Endothelial cell of umbilical vein (primary cell): ENCODE measurements at regions not wholly inside any gene's neighbourhood (a gene's known extent, or its start where the extent isn't known, plus 50 kb on each side); places are given as distances from the start of the nearest gene placed in this dataset.

Experiments
- EZH2 ChIP-seq: IDR thresholded peaks from 2 replicates; pipeline ENCODE4 v1.6.1; 2012; ENCODE audit warnings: borderline replicate concordance, low read depth, mild to moderate bottlenecking, moderate library complexity, low read length, inconsistent platforms; ENCODE audit not compliant: severe bottlenecking
- JUN ChIP-seq: IDR thresholded peaks from 2 replicates; pipeline ENCODE4 v1.6.1; 2011; ENCODE audit warnings: borderline replicate concordance, low read depth; ENCODE audit not compliant: insufficient read length, insufficient read depth
- TF ChIP-seq, protein P1 (sequence below), 2 donors: IDR thresholded peaks; 1 replicate in 1 of 2; 2 replicates in 1 of 2; pipeline ENCODE4 v1.5.1; 2011; ENCODE audit warnings: low read length in 2 of 2, mild to moderate bottlenecking in 2 of 2, moderate library complexity in 2 of 2, control low read depth in 1 of 2, inconsistent platforms in 1 of 2, low read depth in 1 of 2; ENCODE audit not compliant: insufficient read depth in 1 of 2; ENCODE audit errors: extremely low read depth in 1 of 2

DNA sequence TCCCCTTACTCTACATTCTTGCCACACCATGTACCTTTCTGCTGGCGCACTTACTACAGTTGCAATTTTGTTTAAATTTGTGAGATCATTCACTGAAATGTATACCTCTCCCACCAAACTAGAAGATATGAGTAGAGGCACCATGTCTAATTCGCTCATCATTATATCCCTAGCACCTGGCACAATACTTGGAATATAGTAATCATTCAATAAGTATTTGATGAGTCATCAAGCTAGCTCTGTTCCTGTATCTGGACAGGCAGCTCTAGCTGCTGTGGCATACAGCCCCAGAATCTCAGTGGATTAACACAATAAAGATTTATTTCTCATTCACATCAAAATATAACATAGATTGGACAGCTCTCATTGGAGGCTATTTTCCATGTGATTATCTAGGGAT, 245.9 kb downstream of the IDS start:
- TF ChIP-seq, protein P1, sequence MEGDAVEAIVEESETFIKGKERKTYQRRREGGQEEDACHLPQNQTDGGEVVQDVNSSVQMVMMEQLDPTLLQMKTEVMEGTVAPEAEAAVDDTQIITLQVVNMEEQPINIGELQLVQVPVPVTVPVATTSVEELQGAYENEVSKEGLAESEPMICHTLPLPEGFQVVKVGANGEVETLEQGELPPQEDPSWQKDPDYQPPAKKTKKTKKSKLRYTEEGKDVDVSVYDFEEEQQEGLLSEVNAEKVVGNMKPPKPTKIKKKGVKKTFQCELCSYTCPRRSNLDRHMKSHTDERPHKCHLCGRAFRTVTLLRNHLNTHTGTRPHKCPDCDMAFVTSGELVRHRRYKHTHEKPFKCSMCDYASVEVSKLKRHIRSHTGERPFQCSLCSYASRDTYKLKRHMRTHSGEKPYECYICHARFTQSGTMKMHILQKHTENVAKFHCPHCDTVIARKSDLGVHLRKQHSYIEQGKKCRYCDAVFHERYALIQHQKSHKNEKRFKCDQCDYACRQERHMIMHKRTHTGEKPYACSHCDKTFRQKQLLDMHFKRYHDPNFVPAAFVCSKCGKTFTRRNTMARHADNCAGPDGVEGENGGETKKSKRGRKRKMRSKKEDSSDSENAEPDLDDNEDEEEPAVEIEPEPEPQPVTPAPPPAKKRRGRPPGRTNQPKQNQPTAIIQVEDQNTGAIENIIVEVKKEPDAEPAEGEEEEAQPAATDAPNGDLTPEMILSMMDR (IDR thresholded peaks at IDR 0.05; ENCODE audit: extremely low read depth in 1 of 2, insufficient read depth in 1 of 2, low read depth in 1 of 2, low read length in 2 of 2): no peak
- TF ChIP-seq EZH2 (no peak), JUN (no peak)
